GM12873 (cell line): ENCODE measurements at regions not wholly inside any gene's neighbourhood (a gene's known extent, or its start where the extent isn't known, plus 50 kb on each side); places are given as distances from the start of the nearest gene placed in this dataset.
A peak's percentile ranks its signal among the peaks of the same experiment; 100 is the strongest.

Source experiments
- CTCF ChIP-seq: IDR thresholded peaks from 2 replicates; pipeline ENCODE4 v1.5.1; 2012; ENCODE audit warnings: low read depth, mild to moderate bottlenecking, moderate library complexity, low read length, control low read depth; ENCODE audit not compliant: insufficient read depth; ENCODE audit errors: missing control alignments

- TF ChIP-seq CTCF = no peak
Observed at GRCh38 chr6:27119329-27119728, 128.2 kb upstream of the PRSS16 start.

- TF ChIP-seq CTCF = no peak
Observed at GRCh38 chr6:27119761-27120160, 127.7 kb upstream of the PRSS16 start.

GRCh38 chr6:27121640-27122039, 125.9 kb upstream of the PRSS16 start:
- TF ChIP-seq CTCF = no peak

- TF ChIP-seq CTCF = no peak
Observed at GRCh38 chr6:27124252-27124657, 123.2 kb upstream of the PRSS16 start.

GRCh38 chr6:27126046-27126814, 121.3 kb upstream of the PRSS16 start:
- no peak for TF ChIP-seq CTCF

GRCh38 chr6:27126815-27127537, 120.5 kb upstream of the PRSS16 start:
- peak; percentile 77 for TF ChIP-seq CTCF

GRCh38 chr6:27128311-27129094, 119.0 kb upstream of the PRSS16 start:
- TF ChIP-seq CTCF = no peak
